OCI-LY1 (cell line): ENCODE measurements at regions not wholly inside any gene's neighbourhood (a gene's known extent, or its start where the extent isn't known, plus 50 kb on each side); places are given as distances from the start of the nearest gene placed in this dataset.

Source experiments
- H2AFZ ChIP-seq: fragments of 200-600 bp; sonication (generic), shearing (Covaris generic); 2 replicates; pipeline ENCODE4 v1.6.0; 2014; ENCODE audit warnings: antibody characterized with exemption, mild to moderate bottlenecking, low read length
- H3F3A ChIP-seq: fragments of 200-600 bp; sonication (generic), shearing (Covaris generic); 2 replicates; pipeline ENCODE4 v1.6.0; 2014; ENCODE audit warnings: mild to moderate bottlenecking, antibody characterized with exemption, low read length, moderate library complexity; ENCODE audit not compliant: insufficient read depth
- H3K27ac ChIP-seq: fragments of 200-600 bp; sonication (generic); 2 replicates; pipeline ENCODE4 v1.5.1; 2014; ENCODE audit warnings: low read length, mixed run types, mild to moderate bottlenecking, low read depth; ENCODE audit not compliant: poor library complexity, severe bottlenecking
- H3K27me3 ChIP-seq: fragments of 200-600 bp; sonication (generic); 2 replicates; pipeline ENCODE4 v1.6.0; 2014; ENCODE audit warnings: antibody characterized with exemption, mild to moderate bottlenecking, low read length, moderate library complexity; ENCODE audit not compliant: insufficient read depth
- H3K36me3 ChIP-seq: fragments of 200-600 bp; sonication (generic); 2 replicates; pipeline ENCODE4 v1.6.1; 2014; ENCODE audit warnings: mild to moderate bottlenecking, antibody characterized with exemption, low read length, moderate library complexity, mixed read lengths; ENCODE audit not compliant: insufficient read depth
- H3K4me1 ChIP-seq: fragments of 200-600 bp; sonication (generic); 2 replicates; pipeline ENCODE4 v1.5.1; 2014; ENCODE audit warnings: mild to moderate bottlenecking, low read length, moderate library complexity; ENCODE audit not compliant: insufficient read depth, severe bottlenecking
- H3K4me2 ChIP-seq: fragments of 200-600 bp; sonication (generic), shearing (Covaris generic); 2 replicates; pipeline ENCODE4 v1.6.1; 2014; ENCODE audit warnings: low read length
- H3K4me3 ChIP-seq: fragments of 200-600 bp; sonication (generic); 2 replicates; pipeline ENCODE4 v1.5.1; 2014; ENCODE audit warnings: low read length, low read depth, mild to moderate bottlenecking, mixed read lengths; ENCODE audit not compliant: poor library complexity, severe bottlenecking
- H3K79me2 ChIP-seq: fragments of 200-600 bp; shearing (Covaris generic); 2 replicates; pipeline ENCODE4 v1.6.1; 2016; ENCODE audit warnings: mixed run types, low read length, mixed read lengths; ENCODE audit not compliant: insufficient read depth
- H3K9ac ChIP-seq: fragments of 200-600 bp; sonication (generic), shearing (Covaris generic); 2 replicates; pipeline ENCODE4 v1.6.1; 2014; ENCODE audit warnings: mild to moderate bottlenecking, low read length, mixed read lengths
- H3K9me2 ChIP-seq: fragments of 200-600 bp; sonication (generic), shearing (Covaris generic); 2 replicates; pipeline ENCODE4 v1.6.1; 2014; ENCODE audit warnings: low read depth, mild to moderate bottlenecking, low read length, mixed read lengths
- H3K9me3 ChIP-seq: fragments of 200-600 bp; shearing (Covaris generic); 2 replicates; pipeline ENCODE4 v1.6.1; 2014; ENCODE audit warnings: low read length, mixed read lengths
- H4K20me1 ChIP-seq: fragments of 200-600 bp; sonication (generic), shearing (Covaris generic); 2 replicates; pipeline ENCODE4 v1.6.0; 2016; ENCODE audit warnings: mild to moderate bottlenecking, low read length; ENCODE audit not compliant: insufficient read depth
- CTCF ChIP-seq: fragments of 200-600 bp; sonication (generic), shearing (Covaris generic); IDR thresholded peaks from 2 replicates; pipeline ENCODE4 v1.5.1; 2017; ENCODE audit warnings: mild to moderate bottlenecking, antibody characterized with exemption, low read length, moderate library complexity, mixed read lengths
- EZH2 ChIP-seq: fragments of 200-600 bp; sonication (generic), shearing (Covaris generic); IDR thresholded peaks from 2 replicates; pipeline ENCODE4 v1.8.0; 2017; ENCODE audit warnings: borderline replicate concordance, mixed run types, mild to moderate bottlenecking, antibody characterized with exemption, low read length, moderate library complexity, mixed read lengths

GRCh38 chr2:35415942-35416341 lies 939.6 kb upstream of the CRIM1 start:
- Histone ChIP-seq H4K20me1 (no peaks in the 10 kb centered on the region), H3K9me2 (no peaks in the 10 kb centered on the region), H3K9ac (no peak overlapping the region), H3K27me3 (no peaks in the 10 kb centered on the region), H3F3A (no peaks in the 10 kb centered on the region), H3K27ac (no peak overlapping the region), H2AFZ (no peak overlapping the region), H3K4me2 (no peak overlapping the region), H3K9me3 (no peaks in the 10 kb centered on the region), H3K4me3 (no peak overlapping the region), H3K4me1 (no peaks in the 10 kb centered on the region), H3K36me3 (no peaks in the 10 kb centered on the region), H3K79me2 (no peaks in the 10 kb centered on the region)
- TF ChIP-seq CTCF (no peak), EZH2 (no peak)

DNA sequence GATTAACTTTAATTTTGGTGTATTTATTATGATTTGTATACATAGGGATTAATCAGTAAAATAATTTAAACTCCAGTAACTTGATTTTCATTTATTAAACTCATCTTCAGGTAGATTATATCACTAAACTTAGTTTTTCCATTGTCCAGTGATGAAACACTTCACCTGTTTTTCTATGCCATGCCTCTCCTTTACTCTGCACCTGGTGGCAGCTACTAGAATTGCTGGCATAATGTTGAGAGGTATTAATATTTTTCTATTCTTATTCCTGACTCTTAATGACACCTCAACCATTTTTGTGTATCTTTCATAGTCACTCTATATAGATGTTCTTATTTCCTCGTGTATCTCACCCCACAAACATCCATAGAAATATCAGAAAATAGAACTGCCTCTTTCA lies 940.3 kb upstream of the CRIM1 start:
- Histone ChIP-seq H3K27me3 (no peaks in the 10 kb centered on the region), H3K9ac (no peak overlapping the region), H3K79me2 (no peaks in the 10 kb centered on the region), H4K20me1 (no peaks in the 10 kb centered on the region), H3K4me2 (no peak overlapping the region), H3K27ac (no peak overlapping the region), H3K9me3 (no peaks in the 10 kb centered on the region), H3K4me3 (no peak overlapping the region), H3K4me1 (no peaks in the 10 kb centered on the region), H2AFZ (no peak overlapping the region), H3K36me3 (no peaks in the 10 kb centered on the region), H3F3A (no peaks in the 10 kb centered on the region), H3K9me2 (no peaks in the 10 kb centered on the region)
- TF ChIP-seq CTCF (peak; percentile 31; the same call in 1 of the 2 replicates), EZH2 (no peak)

DNA sequence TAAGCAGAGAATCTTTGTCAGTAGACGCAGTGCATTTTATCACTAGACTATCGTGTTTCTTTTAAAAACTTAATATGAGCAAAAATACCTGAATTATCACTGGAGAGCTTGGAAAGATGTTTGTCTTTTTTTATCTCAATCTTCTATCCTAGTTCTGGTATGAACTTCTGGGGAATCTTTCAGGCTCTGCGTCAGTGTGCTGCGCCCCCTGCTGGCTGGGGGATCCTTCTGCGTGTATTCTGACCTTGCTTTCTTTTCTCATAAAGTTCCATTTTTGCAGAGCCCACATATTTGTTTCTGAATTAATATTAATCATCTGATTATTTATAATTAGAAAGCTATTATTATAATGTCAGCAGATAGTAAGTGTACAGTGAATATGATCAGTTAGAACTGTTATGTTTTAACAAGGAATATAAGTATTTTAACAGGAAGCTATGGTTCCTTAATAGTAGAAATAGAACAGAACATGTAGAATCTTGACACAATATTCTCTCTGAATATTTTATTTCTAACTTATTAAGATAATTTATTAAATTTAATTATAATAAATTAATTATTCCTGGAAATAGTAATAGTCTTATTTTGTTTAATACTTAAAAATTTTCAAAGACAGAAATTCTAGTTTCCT lies 945.0 kb upstream of the CRIM1 start:
- Histone ChIP-seq H4K20me1 (no peaks in the 10 kb centered on the region), H3K4me3 (no peak overlapping the region), H3K27me3 (no peaks in the 10 kb centered on the region), H3K79me2 (no peaks in the 10 kb centered on the region), H3K4me1 (no peaks in the 10 kb centered on the region), H3F3A (no peaks in the 10 kb centered on the region), H3K27ac (no peak overlapping the region), H3K36me3 (no peaks in the 10 kb centered on the region), H3K9ac (no peak overlapping the region), H3K9me3 (no peaks in the 10 kb centered on the region), H2AFZ (no peak overlapping the region), H3K9me2 (no peaks in the 10 kb centered on the region), H3K4me2 (no peak overlapping the region)
- TF ChIP-seq CTCF (peak; percentile 86), EZH2 (no peak)
